Endodermal cell (in vitro differentiated cells): ENCODE measurements at regions not wholly inside any gene's neighbourhood (a gene's known extent, or its start where the extent isn't known, plus 50 kb on each side); places are given as distances from the start of the nearest gene placed in this dataset.
"Not testable (repeated sequence)": the region's sequence is repeated elsewhere in the genome, so short reads cannot be mapped to it uniquely, and the experiment has no call there.

Source experiments
- DNase-seq: peaks from one replicate; pipeline ENCODE4 v3.0.0-alpha.2; 2017
- H3K27ac ChIP-seq: 2 replicates; pipeline ENCODE4 v1.5.1; 2013; ENCODE audit warnings: mild to moderate bottlenecking, low read depth, low read length, moderate library complexity
- H3K27me3 ChIP-seq: 2 replicates; pipeline ENCODE4 v1.6.1; 2013; ENCODE audit warnings: mild to moderate bottlenecking, low read length, moderate library complexity; ENCODE audit not compliant: insufficient read depth, control insufficient read depth, poor library complexity, severe bottlenecking
- H3K36me3 ChIP-seq: 2 replicates; pipeline ENCODE4 v1.7.0; 2013; ENCODE audit warnings: mild to moderate bottlenecking, low read length, moderate library complexity; ENCODE audit not compliant: control insufficient read depth, insufficient read depth
- H3K4me1 ChIP-seq: one replicate; pipeline ENCODE4 v1.7.0; 2013; ENCODE audit warnings: low read length; ENCODE audit not compliant: control insufficient read depth, insufficient read depth
- H3K4me3 ChIP-seq: 2 replicates; pipeline ENCODE4 v1.5.1; 2013; ENCODE audit warnings: mild to moderate bottlenecking, low read length, moderate library complexity
- H3K9ac ChIP-seq: 2 replicates; pipeline ENCODE4 v1.6.1; 2013; ENCODE audit warnings: mild to moderate bottlenecking, low read length, moderate library complexity; ENCODE audit not compliant: poor library complexity, severe bottlenecking; ENCODE audit errors: extremely low read depth
- H3K9me3 ChIP-seq: 2 replicates; pipeline ENCODE4 v1.6.1; 2013; ENCODE audit warnings: mild to moderate bottlenecking, low read length, moderate library complexity; ENCODE audit not compliant: control insufficient read depth
- H3K27ac Mint-ChIP-seq: 2 replicates; pipeline ENCODE4 v1.8.0; 2020; ENCODE audit warnings: mixed read lengths
- H3K27me3 Mint-ChIP-seq: 2 replicates; pipeline ENCODE4 v1.8.0; 2021; ENCODE audit warnings: mild to moderate bottlenecking, mixed read lengths; ENCODE audit not compliant: insufficient read depth
- H3K36me3 Mint-ChIP-seq: 2 replicates; pipeline ENCODE4 v1.8.0; 2020; ENCODE audit warnings: low read depth, mixed read lengths
- H3K4me1 Mint-ChIP-seq: 2 replicates; pipeline ENCODE4 v1.8.0; 2020; ENCODE audit warnings: mixed read lengths
- H3K4me3 Mint-ChIP-seq: 2 replicates; pipeline ENCODE4 v1.8.0; 2020; ENCODE audit warnings: mild to moderate bottlenecking, moderate library complexity, mixed read lengths
- H3K9me3 Mint-ChIP-seq: 2 replicates; pipeline ENCODE4 v1.8.0; 2020; ENCODE audit warnings: mild to moderate bottlenecking, mixed read lengths
- WGBS, 2 experiments: methylation state at CpG; one replicate each; pipeline versions ENCODE4 v1.1.5 to v1.1.7; 2013; ENCODE audit warnings: missing lambda C conversion rate in 2 of 2, mixed read lengths in 1 of 2; ENCODE audit not compliant: insufficient coverage in 1 of 2, insufficient read length in 1 of 2; 5-methylcytosine and 5-hydroxymethylcytosine counted together
- TF ChIP-seq, protein P1 (sequence below): fragments of 200-600 bp; sonication (generic); conservative IDR thresholded peaks from 2 replicates; pipeline ENCODE4 v1.5.0; 2021; ENCODE audit warnings: antibody characterized with exemption, mild to moderate bottlenecking

DNA sequence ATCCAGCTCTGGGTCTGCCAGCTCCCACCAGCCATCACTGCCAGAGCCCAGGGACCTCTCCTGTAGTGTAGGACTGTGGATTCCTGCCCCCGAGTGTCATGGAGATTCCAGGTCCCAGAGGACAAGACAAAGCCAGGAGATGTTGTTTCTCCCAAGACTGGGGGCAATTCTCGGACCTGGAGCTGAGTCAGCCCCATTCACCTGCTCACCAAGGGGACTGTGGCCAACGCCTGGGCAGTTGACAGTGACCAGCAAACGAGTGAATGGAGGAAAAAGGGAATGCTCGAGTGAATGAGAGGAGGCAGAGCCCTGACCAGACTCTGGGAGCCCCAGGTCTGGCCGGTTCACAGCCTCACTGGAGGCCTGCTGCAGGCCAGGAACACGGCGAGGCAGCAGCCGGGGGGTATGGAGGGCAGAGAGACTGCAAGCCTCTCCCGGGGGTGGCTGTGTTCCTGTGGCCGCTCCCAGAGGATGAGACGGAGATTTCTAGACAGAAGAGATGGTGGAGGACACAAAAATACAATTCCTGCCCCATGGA, 61.3 kb upstream of the PRR5 start:
- no peak overlapping the region for H3K4me3 ChIP-seq
- no peaks in the 10 kb centered on the region for H3K27me3 ChIP-seq
- no peaks in the 10 kb centered on the region for H3K36me3 ChIP-seq
- no peak overlapping the region for H3K27ac ChIP-seq
- no peak for DNase-seq
- no peaks in the 10 kb centered on the region for H3K36me3 Mint-ChIP-seq
- H3K9ac ChIP-seq = no peak overlapping the region
- no peaks in the 10 kb centered on the region for H3K4me1 ChIP-seq
- no peak overlapping the region for H3K27ac Mint-ChIP-seq
- 89 to 97% methylated on average over 10 to 12 of the region's 12 CpGs for WGBS, 2 experiments
- peaks cover 2% of the 10 kb centered on the region for H3K27me3 Mint-ChIP-seq
- no peaks in the 10 kb centered on the region for H3K9me3 ChIP-seq
- no peaks in the 10 kb centered on the region for H3K9me3 Mint-ChIP-seq
- no peak overlapping the region for H3K4me3 Mint-ChIP-seq
- H3K4me1 Mint-ChIP-seq = no peaks in the 10 kb centered on the region
- TF ChIP-seq, protein P1, sequence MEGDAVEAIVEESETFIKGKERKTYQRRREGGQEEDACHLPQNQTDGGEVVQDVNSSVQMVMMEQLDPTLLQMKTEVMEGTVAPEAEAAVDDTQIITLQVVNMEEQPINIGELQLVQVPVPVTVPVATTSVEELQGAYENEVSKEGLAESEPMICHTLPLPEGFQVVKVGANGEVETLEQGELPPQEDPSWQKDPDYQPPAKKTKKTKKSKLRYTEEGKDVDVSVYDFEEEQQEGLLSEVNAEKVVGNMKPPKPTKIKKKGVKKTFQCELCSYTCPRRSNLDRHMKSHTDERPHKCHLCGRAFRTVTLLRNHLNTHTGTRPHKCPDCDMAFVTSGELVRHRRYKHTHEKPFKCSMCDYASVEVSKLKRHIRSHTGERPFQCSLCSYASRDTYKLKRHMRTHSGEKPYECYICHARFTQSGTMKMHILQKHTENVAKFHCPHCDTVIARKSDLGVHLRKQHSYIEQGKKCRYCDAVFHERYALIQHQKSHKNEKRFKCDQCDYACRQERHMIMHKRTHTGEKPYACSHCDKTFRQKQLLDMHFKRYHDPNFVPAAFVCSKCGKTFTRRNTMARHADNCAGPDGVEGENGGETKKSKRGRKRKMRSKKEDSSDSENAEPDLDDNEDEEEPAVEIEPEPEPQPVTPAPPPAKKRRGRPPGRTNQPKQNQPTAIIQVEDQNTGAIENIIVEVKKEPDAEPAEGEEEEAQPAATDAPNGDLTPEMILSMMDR = no peak

DNA sequence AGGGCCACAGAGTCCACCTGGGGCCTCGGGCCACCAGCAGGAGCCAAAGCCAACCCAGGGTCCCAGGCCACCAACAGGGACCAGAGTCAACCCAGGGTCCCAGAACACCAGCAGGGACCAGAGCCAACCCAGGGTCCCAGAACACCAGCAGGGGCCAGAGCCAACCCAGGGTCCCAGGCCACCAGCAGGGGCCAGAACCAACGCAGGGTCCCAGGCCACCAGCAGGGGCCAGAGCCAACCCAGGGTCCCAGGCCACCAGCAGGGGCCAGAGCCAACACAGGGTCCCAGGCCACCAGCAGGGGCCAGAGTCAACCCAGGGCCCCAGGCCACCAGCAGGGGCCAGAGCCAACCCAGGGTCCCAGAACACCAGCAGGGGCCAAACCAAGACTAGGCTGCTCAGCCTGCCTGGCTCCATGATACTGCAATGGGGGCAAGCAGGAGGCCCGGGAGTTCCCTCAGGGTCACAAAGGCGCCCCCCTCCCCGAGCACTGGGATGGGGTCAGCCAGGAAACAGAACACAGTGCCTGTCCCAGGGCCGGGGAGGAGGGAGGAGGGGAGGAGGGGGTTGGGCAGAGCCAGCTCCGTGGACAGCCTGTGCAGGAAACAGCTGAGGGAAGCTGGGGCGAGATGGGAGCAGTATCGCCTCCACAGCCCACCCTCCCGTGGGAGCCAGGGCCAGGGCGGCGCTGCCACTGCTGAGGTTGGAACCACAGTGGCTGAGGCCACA, 62.0 kb upstream of the PRR5 start:
- no peak for DNase-seq
- H3K4me3 Mint-ChIP-seq = no peak overlapping the region
- no peak overlapping the region for H3K27ac Mint-ChIP-seq
- 88 to 97% methylated on average over 8 to 12 of the region's 12 CpGs for WGBS, 2 experiments
- H3K27me3 Mint-ChIP-seq = peaks cover 2% of the 10 kb centered on the region
- Histone ChIP-seq H3K36me3 (no peaks in the 10 kb centered on the region), H3K27ac (no peak overlapping the region), H3K9me3 (no peaks in the 10 kb centered on the region), H3K27me3 (no peaks in the 10 kb centered on the region), H3K4me1 (no peaks in the 10 kb centered on the region), H3K9ac (no peak overlapping the region), H3K4me3 (no peak overlapping the region)
- no peaks in the 10 kb centered on the region for H3K36me3 Mint-ChIP-seq
- TF ChIP-seq, protein P1 = peak; percentile 51
- no peaks in the 10 kb centered on the region for H3K9me3 Mint-ChIP-seq
- no peaks in the 10 kb centered on the region for H3K4me1 Mint-ChIP-seq

DNA sequence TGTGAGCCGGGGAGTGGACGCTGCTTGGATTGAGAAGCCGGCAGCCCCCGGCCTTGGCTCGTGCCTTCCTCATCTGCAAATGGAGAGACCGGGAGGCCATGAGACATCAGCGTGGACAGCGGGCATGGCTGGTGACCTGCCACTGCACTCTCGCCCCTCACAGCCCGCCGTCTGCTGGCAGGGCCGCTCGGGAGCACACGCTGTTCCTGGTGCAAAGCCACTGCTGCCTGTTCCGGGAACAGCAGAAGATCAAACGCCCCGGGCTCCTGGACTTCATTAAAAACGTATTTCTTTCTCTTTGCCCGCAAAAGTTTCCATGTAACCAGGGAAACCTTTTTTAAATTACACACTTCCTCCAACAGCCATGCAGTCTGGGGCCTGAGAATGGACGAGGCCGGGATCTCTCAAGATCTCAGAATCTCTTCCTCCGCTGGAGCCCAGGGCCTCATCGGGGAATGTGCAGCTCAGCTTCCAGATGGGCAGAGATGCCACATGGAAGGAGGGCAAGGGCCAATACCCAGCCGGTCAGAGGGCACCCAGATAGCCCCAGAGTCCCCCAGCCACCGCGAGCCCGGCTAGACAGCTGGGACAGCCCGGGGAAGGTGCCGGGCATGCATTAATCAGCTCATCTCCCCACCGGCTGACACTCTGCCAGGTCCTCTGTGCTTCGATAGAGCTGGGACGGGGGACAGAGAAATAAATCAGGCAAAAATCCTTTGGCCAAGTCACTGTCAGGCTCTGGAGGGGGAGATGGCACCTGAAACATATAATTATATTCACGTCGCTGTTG, 62.8 kb upstream of the PRR5 start:
- Mint-ChIP-seq H3K4me1 (no peaks in the 10 kb centered on the region), H3K27ac (no peak overlapping the region), H3K27me3 (no peaks in the 10 kb centered on the region), H3K9me3 (no peaks in the 10 kb centered on the region), H3K36me3 (no peaks in the 10 kb centered on the region), H3K4me3 (no peak overlapping the region)
- Histone ChIP-seq H3K27ac (peak overlapping the region; percentile 44), H3K36me3 (no peaks in the 10 kb centered on the region), H3K9ac (no peak overlapping the region), H3K4me1 (no peaks in the 10 kb centered on the region), H3K9me3 (no peaks in the 10 kb centered on the region), H3K4me3 (no peak overlapping the region), H3K27me3 (no peaks in the 10 kb centered on the region)
- TF ChIP-seq, protein P1 = no peak
- 92 to 95% methylated on average over 26 to 34 of the region's 34 CpGs for WGBS, 2 experiments
- no peak for DNase-seq

DNA sequence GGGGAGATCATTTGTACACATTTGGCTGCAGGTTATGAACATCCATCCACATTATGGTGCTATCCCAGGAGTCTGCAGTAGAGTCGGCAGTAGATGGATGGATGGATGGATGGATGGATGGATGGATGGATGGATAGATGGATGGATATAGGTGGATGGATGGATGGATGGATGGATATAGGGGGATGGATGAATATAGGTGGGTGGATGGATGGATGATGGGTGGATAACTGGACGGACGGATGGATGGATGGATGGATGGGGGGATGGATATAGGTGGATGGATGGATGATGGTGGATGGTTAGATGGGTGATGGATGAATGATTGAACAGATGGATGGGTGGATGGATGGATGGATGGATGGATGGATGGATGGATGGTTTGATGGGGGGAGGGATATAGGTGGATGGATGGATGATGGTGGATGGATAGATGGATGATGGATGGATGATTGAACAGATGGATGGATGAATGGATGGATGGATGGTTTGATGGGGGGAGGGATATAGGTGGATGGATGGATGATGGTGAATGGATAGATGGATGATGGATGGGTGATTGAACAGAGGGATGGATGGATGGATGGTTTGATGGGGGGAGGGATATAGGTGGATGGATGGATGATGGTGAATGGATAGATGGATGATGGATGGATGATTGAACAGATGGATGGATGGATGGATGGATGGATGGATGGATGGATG, 65.3 kb upstream of the PRR5 start:
- not testable (repeated sequence) for H3K36me3 Mint-ChIP-seq, H3K4me1 ChIP-seq, H3K4me1 Mint-ChIP-seq, H3K4me3 Mint-ChIP-seq, H3K9ac ChIP-seq, H3K9me3 Mint-ChIP-seq, H3K4me3 ChIP-seq, H3K27me3 Mint-ChIP-seq, H3K36me3 ChIP-seq, DNase-seq, H3K27ac Mint-ChIP-seq, H3K27ac ChIP-seq, H3K9me3 ChIP-seq
- peaks cover 13% of the 10 kb centered on the region for H3K27me3 ChIP-seq
- WGBS, 2 experiments = 90 to 91% methylated on average over 3 of the region's 3 CpGs
